ENCODE measurements at regions not wholly inside any gene's neighbourhood (a gene's known extent, or its start where the extent isn't known, plus 50 kb on each side); places are given as distances from the start of the nearest gene placed in this dataset.

DNA sequence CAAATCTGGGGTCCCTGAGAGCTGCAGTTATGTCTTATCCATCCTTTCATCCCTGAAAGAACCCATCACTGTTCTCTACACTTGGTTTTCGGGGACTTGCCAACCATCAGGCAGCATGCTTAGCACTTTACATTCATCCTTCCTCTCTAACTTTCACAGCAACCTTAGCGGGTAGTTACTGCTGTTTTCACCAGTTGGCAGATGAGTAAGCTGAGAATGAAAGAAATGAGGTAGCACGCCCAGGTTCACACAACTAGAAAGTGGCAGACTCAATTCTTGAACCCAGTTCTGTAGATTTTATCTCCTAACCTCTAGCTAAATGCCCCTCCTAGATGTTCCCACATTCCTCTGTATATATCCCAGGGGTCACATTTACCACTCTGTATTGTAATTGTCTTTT, 342.0 kb upstream of the WWC1 start:
- intact Hi-C loops (cut with DNase I): no loop called here
- no peaks in the 10 kb centered on the region for H3K36me3 ChIP-seq
- no peak overlapping the region for H3K27ac ChIP-seq
- H3K4me1 ChIP-seq: no peaks in the 10 kb centered on the region
- H3K9me3 ChIP-seq: no peaks in the 10 kb centered on the region
- FAIRE-seq (no peak), ATAC-seq (no peak), DNase-seq (no peak)
- TF ChIP-seq, protein P1, sequence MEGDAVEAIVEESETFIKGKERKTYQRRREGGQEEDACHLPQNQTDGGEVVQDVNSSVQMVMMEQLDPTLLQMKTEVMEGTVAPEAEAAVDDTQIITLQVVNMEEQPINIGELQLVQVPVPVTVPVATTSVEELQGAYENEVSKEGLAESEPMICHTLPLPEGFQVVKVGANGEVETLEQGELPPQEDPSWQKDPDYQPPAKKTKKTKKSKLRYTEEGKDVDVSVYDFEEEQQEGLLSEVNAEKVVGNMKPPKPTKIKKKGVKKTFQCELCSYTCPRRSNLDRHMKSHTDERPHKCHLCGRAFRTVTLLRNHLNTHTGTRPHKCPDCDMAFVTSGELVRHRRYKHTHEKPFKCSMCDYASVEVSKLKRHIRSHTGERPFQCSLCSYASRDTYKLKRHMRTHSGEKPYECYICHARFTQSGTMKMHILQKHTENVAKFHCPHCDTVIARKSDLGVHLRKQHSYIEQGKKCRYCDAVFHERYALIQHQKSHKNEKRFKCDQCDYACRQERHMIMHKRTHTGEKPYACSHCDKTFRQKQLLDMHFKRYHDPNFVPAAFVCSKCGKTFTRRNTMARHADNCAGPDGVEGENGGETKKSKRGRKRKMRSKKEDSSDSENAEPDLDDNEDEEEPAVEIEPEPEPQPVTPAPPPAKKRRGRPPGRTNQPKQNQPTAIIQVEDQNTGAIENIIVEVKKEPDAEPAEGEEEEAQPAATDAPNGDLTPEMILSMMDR (IDR thresholded peaks at IDR 0.05): no peak
- H3K27me3 ChIP-seq: no peaks in the 10 kb centered on the region
- no peak overlapping the region for H3K4me3 ChIP-seq
- 75 to 93% methylated on average over 3 of the region's 3 CpGs for WGBS, 2 donors

DNA sequence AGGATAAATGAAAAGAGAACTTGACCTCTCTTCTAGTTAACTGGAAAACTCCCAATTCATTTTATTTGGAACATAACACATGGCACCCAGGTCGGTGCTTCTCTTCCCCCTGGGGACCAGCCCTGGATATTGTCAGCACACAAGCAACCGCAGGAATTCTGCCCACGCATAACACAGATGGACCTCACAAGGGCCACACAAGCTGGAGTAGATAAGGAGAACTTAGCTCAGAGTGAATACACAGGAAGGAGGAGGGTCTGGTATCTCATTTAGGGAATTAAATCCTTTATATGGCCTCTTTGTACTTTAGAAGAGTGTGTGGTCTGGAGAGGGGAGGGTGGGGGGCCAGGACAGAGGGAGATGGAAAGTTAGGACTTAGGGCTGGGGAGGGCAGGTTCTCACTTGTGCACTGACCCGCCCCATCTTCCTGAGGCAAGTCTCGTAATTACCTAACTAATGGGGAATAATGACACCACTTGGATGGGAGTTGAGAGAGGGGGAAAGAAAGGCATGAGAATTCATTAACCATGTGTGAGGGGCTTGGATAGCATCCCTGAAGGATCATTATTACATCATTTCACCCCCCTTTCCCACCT, 341.2 kb upstream of the WWC1 start:
- FAIRE-seq: no peak
- H3K4me1 ChIP-seq: no peaks in the 10 kb centered on the region
- H3K27ac ChIP-seq: no peak overlapping the region
- H3K4me3 ChIP-seq: no peak overlapping the region
- TF ChIP-seq, protein P1 (IDR thresholded peaks at IDR 0.05): no peak
- no peaks in the 10 kb centered on the region for H3K9me3 ChIP-seq
- ATAC-seq: no peak
- H3K36me3 ChIP-seq: no peaks in the 10 kb centered on the region
- 63 to 64% methylated on average over 5 of the region's 5 CpGs for WGBS, 2 donors
- DNase-seq: no peak
- intact Hi-C loops (cut with DNase I): no loop called here
- no peaks in the 10 kb centered on the region for H3K27me3 ChIP-seq

DNA sequence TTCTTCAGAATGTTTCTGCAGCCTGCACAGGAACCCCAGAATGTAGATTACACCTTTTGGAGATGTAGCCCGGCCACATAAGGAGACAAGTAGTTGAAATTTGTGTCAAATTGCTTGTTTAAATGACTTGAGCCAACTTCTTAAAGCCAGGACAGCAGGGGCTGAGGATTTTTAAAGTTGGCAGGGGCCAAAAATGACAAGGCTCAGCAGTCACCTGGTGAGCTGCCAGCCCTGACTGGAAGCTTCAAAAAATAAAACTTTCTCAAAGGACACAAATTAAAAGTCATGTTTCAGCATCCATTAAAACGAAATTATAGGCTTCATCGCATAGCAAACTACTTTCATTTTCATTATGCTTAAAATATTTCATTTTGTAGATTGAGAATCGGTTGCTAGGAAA, 340.3 kb upstream of the WWC1 start:
- no peak for DNase-seq
- intact Hi-C loops (cut with DNase I): no loop called here
- TF ChIP-seq, protein P1 (IDR thresholded peaks at IDR 0.05): no peak

DNA sequence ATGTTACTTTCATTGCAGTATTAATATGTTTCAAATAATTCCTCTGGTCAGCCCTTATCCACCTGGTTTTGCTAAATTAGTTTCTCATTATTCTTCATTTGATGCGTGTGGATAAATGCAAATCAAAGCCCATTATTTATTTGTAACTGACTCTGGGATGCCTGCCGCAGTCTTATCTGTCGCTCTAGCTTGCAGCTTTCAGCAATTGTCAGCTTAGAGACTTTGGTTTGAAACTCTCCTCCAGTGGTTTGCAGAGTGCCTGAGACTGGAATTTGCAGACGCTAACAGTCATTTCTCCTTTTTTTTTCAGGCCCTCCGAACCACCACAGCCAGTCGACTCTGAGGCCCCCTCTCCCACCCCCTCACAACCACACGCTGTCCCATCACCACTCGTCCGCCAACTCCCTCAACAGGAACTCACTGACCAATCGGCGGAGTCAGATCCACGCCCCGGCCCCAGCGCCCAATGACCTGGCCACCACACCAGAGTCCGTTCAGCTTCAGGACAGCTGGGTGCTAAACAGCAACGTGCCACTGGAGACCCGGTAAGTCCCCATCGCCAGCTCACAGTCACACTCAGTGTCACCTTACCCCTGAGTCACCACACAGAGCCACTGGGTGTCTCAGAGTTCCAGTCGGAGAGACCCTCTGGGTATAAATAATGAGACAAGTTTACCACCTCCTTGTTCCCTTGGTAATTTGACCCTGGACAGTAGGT, 339.0 kb upstream of the WWC1 start:
- Histone ChIP-seq H3K36me3 (no peaks in the 10 kb centered on the region), H3K4me1 (no peaks in the 10 kb centered on the region), H3K9me3 (no peaks in the 10 kb centered on the region), H3K27me3 (no peaks in the 10 kb centered on the region), H3K4me3 (no peak overlapping the region), H3K27ac (no peak overlapping the region)
- 39 to 42% methylated on average over 19 of the region's 19 CpGs for WGBS, 2 donors
- peak in 2 of 6 donors; percentile 16 to 50 for DNase-seq
- no peak for FAIRE-seq
- peak in 3 of 4 donors; percentile 12 to 41 (median 40) for ATAC-seq
- intact Hi-C loops (cut with DNase I): no loop called here
- TF ChIP-seq, protein P1 (IDR thresholded peaks at IDR 0.05): no peak

More for the DNA sequence above, 340.3 kb upstream of the WWC1 start:
- Histone ChIP-seq H3K36me3 (no peaks in the 10 kb centered on the region), H3K9me3 (no peaks in the 10 kb centered on the region), H3K27me3 (no peaks in the 10 kb centered on the region), H3K4me3 (no peak overlapping the region), H3K4me1 (no peaks in the 10 kb centered on the region), H3K27ac (no peak overlapping the region)
- no peak for FAIRE-seq
- 41 to 61% methylated on average over 4 of the region's 4 CpGs for WGBS, 2 donors
- no peak for ATAC-seq

DNA sequence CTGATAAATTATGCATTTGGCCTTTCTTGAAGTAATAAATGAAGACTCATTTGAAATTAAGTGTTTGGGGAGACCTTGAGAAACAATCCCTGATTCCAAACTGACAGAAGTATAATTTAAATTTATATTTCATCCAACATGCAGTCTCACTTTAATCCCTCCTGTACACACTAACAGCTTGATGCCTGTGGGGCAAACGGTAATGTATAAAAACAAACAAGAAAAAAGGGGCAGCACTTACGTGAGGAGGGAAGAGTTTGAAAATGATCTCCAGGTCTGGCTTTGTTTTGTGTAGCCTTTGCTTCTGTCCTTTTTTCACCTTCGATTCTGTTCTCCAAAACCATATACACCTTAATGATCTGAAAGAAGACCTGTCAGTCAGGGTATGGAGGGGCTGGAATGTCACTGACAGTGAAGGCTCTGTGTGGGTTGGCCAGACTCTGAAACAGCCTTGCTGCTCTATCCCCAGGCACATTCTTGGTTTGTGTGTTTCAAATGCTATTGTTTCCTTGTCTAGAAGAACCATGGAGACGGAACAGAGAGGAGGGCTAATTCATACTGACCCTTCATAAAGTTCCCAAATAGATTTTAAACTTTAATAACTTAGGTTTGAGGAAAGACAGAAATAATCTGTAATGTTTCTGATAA, 338.2 kb upstream of the WWC1 start:
- Histone ChIP-seq H3K27me3 (no peaks in the 10 kb centered on the region), H3K4me3 (no peak overlapping the region), H3K4me1 (no peaks in the 10 kb centered on the region), H3K9me3 (no peaks in the 10 kb centered on the region), H3K27ac (no peak overlapping the region), H3K36me3 (no peaks in the 10 kb centered on the region)
- FAIRE-seq (no peak), ATAC-seq (no peak), DNase-seq (no peak)
- WGBS, 2 donors: 45 to 49% methylated on average over 4 of the region's 4 CpGs
- TF ChIP-seq, protein P1 (IDR thresholded peaks at IDR 0.05): no peak
- intact Hi-C loops (cut with DNase I): no loop called here

Data from pancreas (tissue), 10 donors.